ENCODE measurements at regions not wholly inside any gene's neighbourhood (a gene's known extent, or its start where the extent isn't known, plus 50 kb on each side); places are given as distances from the start of the nearest gene placed in this dataset.
"Not testable (repeated sequence)": the region's sequence is repeated elsewhere in the genome, so short reads cannot be mapped to it uniquely, and the experiment has no call there.

- DNase-seq = no peak
Observed at GRCh38 chr12:25424211-25424731, 128.8 kb downstream of the LMNTD1 start.

- no peak for DNase-seq
Observed at GRCh38 chr12:25423355-25424050, 129.6 kb downstream of the LMNTD1 start.

- DNase-seq = no peak
Observed at GRCh38 chr12:25422241-25422640, 130.8 kb downstream of the LMNTD1 start.

- DNase-seq = no peak
Observed at GRCh38 chr12:25421651-25422167, 131.4 kb downstream of the LMNTD1 start.

GRCh38 chr12:25420116-25420515 is 133.0 kb downstream of the LMNTD1 start:
- no peak for DNase-seq

GRCh38 chr12:25419595-25419994 is 133.5 kb downstream of the LMNTD1 start:
- DNase-seq = no peak

- DNase-seq = no peak
Observed at GRCh38 chr12:25417071-25417470, 136.0 kb downstream of the LMNTD1 start.

- no peak for DNase-seq
Observed at GRCh38 chr12:25416516-25416915, 136.6 kb downstream of the LMNTD1 start.

- DNase-seq = no peak
Observed at GRCh38 chr12:25415004-25415403, 138.1 kb downstream of the LMNTD1 start.

GRCh38 chr12:25412735-25413134 is 140.3 kb downstream of the LMNTD1 start:
- no peak for DNase-seq

GRCh38 chr12:25404955-25405354 is 148.1 kb downstream of the LMNTD1 start:
- DNase-seq = no peak

- DNase-seq = no peak
Observed at GRCh38 chr12:25401547-25402345, 151.0 kb upstream of the KRAS start.

GRCh38 chr12:25397001-25397400 is 146.3 kb upstream of the KRAS start:
- DNase-seq = no peak

- DNase-seq = no peak
Observed at GRCh38 chr12:25395227-25395626, 144.5 kb upstream of the KRAS start.

GRCh38 chr12:25394775-25395174 is 144.0 kb upstream of the KRAS start:
- DNase-seq = not testable (repeated sequence)

GRCh38 chr12:25394025-25394424 is 143.3 kb upstream of the KRAS start:
- DNase-seq = no peak

GRCh38 chr12:25391346-25391745 is 140.6 kb upstream of the KRAS start:
- DNase-seq = not testable (repeated sequence)

GRCh38 chr12:25388183-25388582 is 137.5 kb upstream of the KRAS start:
- peak; percentile 79 for DNase-seq

- DNase-seq = no peak
Observed at GRCh38 chr12:25387732-25388050, 137.0 kb upstream of the KRAS start.

GRCh38 chr12:25386831-25387731 is 136.4 kb upstream of the KRAS start:
- DNase-seq = peak; percentile 94

- DNase-seq = no peak
Observed at GRCh38 chr12:25384893-25385248, 134.1 kb upstream of the KRAS start.

- DNase-seq = peak; percentile 15
Observed at GRCh38 chr12:25384038-25384892, 133.5 kb upstream of the KRAS start.

Measured in hematopoietic multipotent progenitor cell treated with erythropoietin and hydrocortisone succinate and interleukin-3 and kit ligand, for 4 days (in vitro differentiated cells).